Head of caudate nucleus (tissue), 42 donors: ENCODE measurements at regions not wholly inside any gene's neighbourhood (a gene's known extent, or its start where the extent isn't known, plus 50 kb on each side); places are given as distances from the start of the nearest gene placed in this dataset.

Source experiments
- DNase-seq, 42 donors: peaks; one replicate each; pipeline versions ENCODE4 v3.0.0 to v3.0.0-alpha.2; 2020 to 2021; ENCODE audit warnings: mixed read lengths in 7 of 42
- intact Hi-C: fragments of 100-400 bp; cut with DNase I; formaldehyde crosslinking; loops from one replicate; pipeline ENCODE4 v1.15.0; 2022

- intact Hi-C loops, result no loop called here
- DNase-seq, result no peak
These were observed 216.3 kb downstream of the SLC6A15 start for GRCh38 chr12:84696281-84696680.

GRCh38 chr12:84694116-84694515 lies 218.5 kb downstream of the SLC6A15 start:
- intact Hi-C loops, result no loop called here

GRCh38 chr12:84692071-84692470 lies 220.5 kb downstream of the SLC6A15 start:
- no peak for DNase-seq
- intact Hi-C loops, result no loop called here

More at GRCh38 chr12:84694116-84694515, 218.5 kb downstream of the SLC6A15 start:
- DNase-seq, result no peak

GRCh38 chr12:84691266-84691665 lies 221.3 kb downstream of the SLC6A15 start:
- DNase-seq, result no peak
- intact Hi-C loops, result no loop called here

- no peak for DNase-seq
- intact Hi-C loops, result no loop called here
These were observed 223.0 kb downstream of the SLC6A15 start for GRCh38 chr12:84689638-84690037.

GRCh38 chr12:84685379-84685778 lies 227.2 kb downstream of the SLC6A15 start:
- no peak for DNase-seq
- intact Hi-C loops, result no loop called here

- no peak for DNase-seq
- intact Hi-C loops, result no loop called here
These were observed 235.8 kb downstream of the SLC6A15 start for GRCh38 chr12:84676787-84677186.

GRCh38 chr12:84661786-84662185 lies 250.8 kb downstream of the SLC6A15 start:
- intact Hi-C loops, result no loop called here
- no peak for DNase-seq

- no peak for DNase-seq
- intact Hi-C loops, result no loop called here
These were observed 252.5 kb downstream of the SLC6A15 start for GRCh38 chr12:84660139-84660538.

GRCh38 chr12:84658877-84659276 lies 253.7 kb downstream of the SLC6A15 start:
- intact Hi-C loops, result no loop called here

GRCh38 chr12:84656705-84657104 lies 255.9 kb downstream of the SLC6A15 start:
- intact Hi-C loops, result no loop called here
- no peak for DNase-seq

More at GRCh38 chr12:84658877-84659276, 253.7 kb downstream of the SLC6A15 start:
- DNase-seq, result no peak

- DNase-seq, result no peak
- intact Hi-C loops, result no loop called here
These were observed 259.1 kb downstream of the SLC6A15 start for GRCh38 chr12:84653482-84653881.

GRCh38 chr12:84648425-84648824 lies 264.2 kb downstream of the SLC6A15 start:
- intact Hi-C loops, result no loop called here
- no peak for DNase-seq

- DNase-seq, result no peak
- intact Hi-C loops, result no loop called here
These were observed 267.7 kb downstream of the SLC6A15 start for GRCh38 chr12:84644908-84645307.

GRCh38 chr12:84643993-84644392 lies 268.6 kb downstream of the SLC6A15 start:
- intact Hi-C loops, result no loop called here
- no peak for DNase-seq

- intact Hi-C loops, result no loop called here
These were observed 270.6 kb downstream of the SLC6A15 start for GRCh38 chr12:84641940-84642545.

GRCh38 chr12:84638811-84639368 lies 273.7 kb downstream of the SLC6A15 start:
- DNase-seq, result no peak
- intact Hi-C loops, result no loop called here

More at GRCh38 chr12:84641940-84642545, 270.6 kb downstream of the SLC6A15 start:
- no peak for DNase-seq

- DNase-seq, result no peak
- intact Hi-C loops, result no loop called here
These were observed 274.7 kb downstream of the SLC6A15 start for GRCh38 chr12:84637926-84638325.

GRCh38 chr12:84636801-84637290 lies 275.8 kb downstream of the SLC6A15 start:
- no peak for DNase-seq
- intact Hi-C loops, result no loop called here

GRCh38 chr12:84634526-84634925 lies 278.1 kb downstream of the SLC6A15 start:
- DNase-seq, result no peak
- intact Hi-C loops, result no loop called here

GRCh38 chr12:84632556-84632955 lies 280.0 kb downstream of the SLC6A15 start:
- intact Hi-C loops, result no loop called here
- no peak for DNase-seq
